GM21619 (cell line): ENCODE measurements at regions not wholly inside any gene's neighbourhood (a gene's known extent, or its start where the extent isn't known, plus 50 kb on each side); places are given as distances from the start of the nearest gene placed in this dataset.
"Not testable (repeated sequence)": the region's sequence is repeated elsewhere in the genome, so short reads cannot be mapped to it uniquely, and the experiment has no call there.

Experiments
- ATAC-seq: cut with Tn5 transposase; IDR thresholded peaks from one replicate; pipeline ENCODE4 v1.9.1; 2021; ENCODE audit not compliant: unreplicated experiment

- no peak for ATAC-seq
These were observed 540.3 kb downstream of the XYLT1 start for GRCh38 chr16:16930309-16931000.

- ATAC-seq: no peak
These were observed 536.9 kb downstream of the XYLT1 start for GRCh38 chr16:16933861-16934260.

- no peak for ATAC-seq
These were observed 536.1 kb downstream of the XYLT1 start for GRCh38 chr16:16934660-16935059.

DNA sequence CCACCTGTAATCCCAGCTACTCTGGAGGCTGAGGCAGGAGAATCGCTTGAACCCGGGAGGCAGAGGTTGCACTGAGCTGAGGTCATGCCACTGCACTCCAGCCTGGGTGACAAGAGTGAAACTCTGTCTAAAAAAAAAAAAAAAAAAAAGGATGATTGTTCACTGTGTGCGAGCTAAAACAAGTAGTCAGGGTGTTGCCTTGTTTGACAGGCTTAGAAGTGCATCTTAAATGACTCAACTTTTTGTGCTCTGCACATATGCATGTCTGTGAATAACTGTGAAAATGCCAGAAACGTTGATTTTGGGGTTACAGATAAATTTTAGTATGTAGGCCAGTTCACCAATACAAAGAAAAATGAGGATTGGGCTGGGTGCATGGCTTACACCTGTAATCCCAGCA is 534.9 kb downstream of the XYLT1 start:
- ATAC-seq: not testable (repeated sequence)

DNA sequence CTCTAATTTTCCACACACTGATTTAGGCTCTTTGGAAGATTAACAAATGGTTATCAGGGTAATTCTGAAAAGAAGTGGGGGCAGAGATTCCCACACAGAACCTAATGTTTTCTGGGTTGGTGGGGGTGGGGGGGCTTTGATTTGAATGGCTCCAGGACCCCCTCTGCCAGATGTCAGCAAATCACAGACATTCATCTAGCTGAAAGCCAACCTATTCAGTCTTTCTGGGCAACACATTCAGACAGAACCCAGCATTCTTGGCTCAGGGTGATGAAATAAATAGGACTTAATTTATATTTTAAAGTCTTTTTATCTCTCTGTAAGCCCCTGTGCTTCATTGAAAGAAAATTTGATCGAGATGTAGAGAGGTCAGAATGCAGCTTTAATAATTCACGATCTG is 533.2 kb downstream of the XYLT1 start:
- ATAC-seq: no peak

- no peak for ATAC-seq
These were observed 532.8 kb downstream of the XYLT1 start for GRCh38 chr16:16938009-16938408.

DNA sequence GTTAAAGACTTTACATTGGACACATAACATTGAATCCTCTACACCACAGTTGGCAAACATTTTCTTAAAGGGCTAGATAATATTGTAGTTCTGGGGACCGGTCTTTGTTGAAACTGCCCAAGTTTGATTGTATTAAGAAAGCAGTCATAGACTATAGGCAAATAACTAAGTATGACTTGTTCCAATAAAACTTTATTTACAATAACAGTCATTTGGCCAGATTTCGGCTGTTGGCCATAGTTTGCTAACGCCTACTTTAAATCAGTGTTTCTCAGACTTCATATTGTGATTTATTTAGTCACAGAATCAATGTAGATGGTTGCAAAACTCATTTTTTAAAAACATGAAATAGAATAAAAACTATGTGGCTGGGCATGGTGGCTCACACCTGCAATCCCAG is 531.8 kb downstream of the XYLT1 start:
- no peak for ATAC-seq

DNA sequence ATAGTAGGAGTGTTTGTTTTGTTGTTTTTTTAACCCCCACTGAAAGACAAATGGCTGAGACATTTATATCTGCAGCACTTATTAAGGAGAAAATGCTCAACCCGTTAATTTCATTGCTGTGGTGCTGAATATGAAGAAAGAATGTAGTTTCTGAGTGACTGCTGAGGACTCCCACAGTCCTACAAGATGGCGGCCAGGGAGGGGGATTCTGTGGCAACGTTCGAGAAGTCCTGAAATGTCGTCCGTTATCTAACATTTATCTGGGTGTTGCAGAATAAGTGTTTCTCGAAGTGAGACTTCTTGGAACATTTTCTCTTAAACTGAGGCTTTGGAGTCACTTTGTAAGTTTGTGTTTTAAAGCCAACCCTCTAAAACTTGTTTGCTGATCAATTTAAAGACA is 530.4 kb downstream of the XYLT1 start:
- no peak for ATAC-seq

- not testable (repeated sequence) for ATAC-seq
These were observed 527.9 kb downstream of the XYLT1 start for GRCh38 chr16:16942849-16943248.

DNA sequence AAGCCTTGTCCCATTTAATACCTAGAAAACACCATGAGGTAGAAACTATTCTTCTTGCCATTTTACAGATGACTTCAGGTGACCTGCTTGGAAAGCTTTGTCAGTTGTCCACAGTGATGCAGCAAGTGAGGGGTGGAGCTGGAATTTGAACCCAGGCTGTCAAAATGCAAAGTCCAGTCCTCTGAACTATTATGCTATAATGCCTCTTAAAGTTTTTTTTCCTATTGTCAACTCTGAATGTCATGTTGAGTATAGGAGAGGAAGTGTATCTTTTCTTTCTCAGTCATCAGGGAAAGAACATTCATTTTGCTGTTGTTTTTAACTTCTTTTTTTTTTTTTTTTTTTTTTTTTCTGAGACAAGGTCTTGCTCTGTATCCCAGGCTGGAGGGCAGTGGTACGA is 525.6 kb downstream of the XYLT1 start:
- ATAC-seq: no peak

DNA sequence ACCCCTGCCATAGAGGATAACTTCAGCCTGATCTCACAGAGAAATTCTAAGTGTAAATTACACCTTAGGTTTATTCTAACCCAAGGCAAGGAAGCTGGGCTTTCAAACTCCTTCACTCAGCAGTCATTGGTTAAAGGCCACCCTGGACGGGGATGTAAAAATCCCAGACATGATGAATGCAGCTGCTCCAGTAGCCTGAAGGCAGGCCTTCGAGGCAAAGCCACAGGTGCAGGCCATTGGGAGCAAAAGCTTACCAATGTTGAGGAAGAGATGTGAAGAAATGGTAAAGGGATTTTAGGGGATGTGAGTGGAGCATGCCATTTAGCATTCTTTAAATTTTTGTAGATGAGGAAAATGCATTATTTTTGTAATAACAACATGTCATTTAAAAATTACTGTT is 514.4 kb downstream of the XYLT1 start:
- ATAC-seq: no peak

GRCh38 chr16:16960785-16961184 is 510.0 kb downstream of the XYLT1 start:
- ATAC-seq: no peak

- ATAC-seq: no peak
These were observed 504.3 kb downstream of the XYLT1 start for GRCh38 chr16:16966439-16966838.

DNA sequence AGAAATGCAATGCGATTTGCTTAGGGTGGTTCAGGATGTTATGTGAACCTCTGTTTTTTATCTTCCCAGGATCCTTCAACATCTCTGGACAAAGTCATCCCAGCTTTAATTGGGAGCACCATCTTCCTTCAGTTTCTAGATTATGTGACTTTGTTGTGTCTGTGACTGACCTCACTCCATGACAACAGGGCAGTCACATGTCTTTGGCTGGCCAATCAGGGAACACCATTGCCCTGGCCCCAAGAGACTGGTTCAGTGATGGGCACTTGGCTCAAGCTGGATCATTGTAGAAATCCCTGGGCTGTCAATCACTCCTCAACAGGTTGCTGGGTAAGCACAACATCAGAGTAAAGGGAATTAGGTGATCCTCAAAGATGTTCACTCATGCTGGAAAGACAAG is 499.7 kb downstream of the XYLT1 start:
- ATAC-seq: no peak

DNA sequence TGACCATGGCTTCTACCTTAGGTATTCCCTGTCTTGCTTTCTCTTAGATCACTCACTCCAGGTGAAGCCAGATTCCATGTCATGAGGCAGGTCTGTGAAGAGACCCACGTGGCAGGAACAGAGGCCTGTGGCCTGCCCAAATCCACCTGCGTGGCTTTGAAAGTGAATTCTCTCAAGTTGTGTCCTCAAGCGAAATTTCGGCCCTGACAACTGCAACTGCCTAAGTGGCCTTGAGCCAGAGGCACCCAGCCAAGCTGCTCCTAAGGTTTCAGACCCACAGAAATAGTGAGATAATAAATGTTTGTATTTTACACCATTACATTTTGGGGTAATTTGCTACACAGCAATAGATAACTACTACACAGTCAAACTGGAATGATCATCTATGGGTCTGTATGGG is 497.9 kb downstream of the XYLT1 start:
- ATAC-seq: no peak

DNA sequence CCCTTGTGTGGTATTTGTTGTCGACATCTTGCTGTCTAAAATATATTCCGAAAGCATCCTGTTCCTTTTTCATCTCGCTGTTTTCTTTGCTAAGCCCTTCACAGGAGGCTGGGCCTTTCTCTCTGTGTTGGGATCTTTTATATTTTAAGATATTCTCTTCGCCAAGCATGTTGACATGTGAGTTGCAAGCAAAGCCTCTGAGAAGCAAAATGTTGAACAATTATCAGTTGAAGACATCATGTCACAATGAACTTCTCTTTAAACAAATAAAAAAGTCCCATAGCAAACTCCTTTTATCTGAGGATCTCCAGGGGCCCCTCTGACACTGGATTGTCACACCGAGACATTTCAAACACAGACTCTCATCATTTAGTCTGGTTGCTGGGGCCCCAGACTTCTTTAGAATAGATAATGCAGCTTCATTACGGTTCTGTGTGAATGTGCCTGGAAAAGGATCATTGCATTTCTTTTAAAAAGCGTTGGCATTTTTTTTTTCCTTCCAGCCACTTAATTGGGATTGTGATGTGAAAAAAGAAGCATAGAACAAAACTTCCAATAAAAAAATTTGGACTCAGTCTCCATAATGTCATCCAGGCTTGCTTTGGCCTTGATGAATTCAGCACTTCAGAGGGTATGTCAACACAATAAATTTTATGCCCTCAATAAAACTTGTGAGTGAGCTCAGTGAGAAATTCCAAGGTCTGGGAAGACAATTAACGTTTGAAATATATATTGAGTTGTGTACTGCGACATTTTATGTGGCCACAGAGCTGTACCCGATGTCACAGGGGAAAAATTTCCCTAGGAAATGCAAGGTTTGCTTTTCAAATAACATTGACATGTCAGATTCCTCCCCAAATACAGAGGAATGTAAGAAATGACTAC is 496.8 kb downstream of the XYLT1 start:
- ATAC-seq: no peak

DNA sequence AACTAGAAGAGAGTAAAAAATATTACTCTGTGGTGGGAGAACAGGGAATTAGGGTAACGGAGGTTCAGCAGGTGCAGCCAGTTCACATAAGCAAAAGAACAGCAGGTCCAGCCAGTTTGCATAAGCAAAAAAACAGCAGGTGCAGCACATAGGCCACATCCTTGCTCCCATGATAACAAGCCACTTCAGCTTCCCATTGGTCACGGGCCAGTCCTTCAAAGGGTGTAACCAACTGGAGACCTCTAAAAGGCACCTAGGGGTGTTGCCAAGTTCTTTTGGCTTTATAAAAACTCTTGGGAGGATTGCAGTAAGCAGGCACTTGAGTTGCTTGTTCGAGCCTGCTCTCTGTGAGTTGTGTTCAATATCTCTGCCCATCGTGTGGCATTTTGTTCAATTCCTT is 488.1 kb downstream of the XYLT1 start:
- no peak for ATAC-seq

- ATAC-seq: no peak
These were observed 487.2 kb downstream of the XYLT1 start for GRCh38 chr16:16983582-16983981.

DNA sequence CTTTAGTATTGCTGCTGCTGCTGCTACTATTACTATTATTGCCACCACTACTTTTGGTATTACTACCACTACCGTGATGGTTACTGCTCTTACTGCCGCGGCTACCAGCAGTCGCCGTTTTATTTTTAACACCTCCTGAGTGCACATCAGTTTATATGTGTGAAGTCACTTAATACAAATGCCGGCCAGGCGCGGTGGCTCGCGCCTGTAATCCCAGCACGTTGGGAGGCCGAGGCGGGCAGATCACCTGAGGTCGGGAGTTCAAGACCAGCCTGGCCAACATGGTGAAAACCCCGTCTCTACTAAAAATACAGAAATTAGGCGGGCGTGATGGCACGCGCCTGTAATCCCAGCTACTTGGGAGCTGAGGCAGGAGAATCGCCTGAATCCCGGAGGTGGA is 486.7 kb downstream of the XYLT1 start:
- not testable (repeated sequence) for ATAC-seq

DNA sequence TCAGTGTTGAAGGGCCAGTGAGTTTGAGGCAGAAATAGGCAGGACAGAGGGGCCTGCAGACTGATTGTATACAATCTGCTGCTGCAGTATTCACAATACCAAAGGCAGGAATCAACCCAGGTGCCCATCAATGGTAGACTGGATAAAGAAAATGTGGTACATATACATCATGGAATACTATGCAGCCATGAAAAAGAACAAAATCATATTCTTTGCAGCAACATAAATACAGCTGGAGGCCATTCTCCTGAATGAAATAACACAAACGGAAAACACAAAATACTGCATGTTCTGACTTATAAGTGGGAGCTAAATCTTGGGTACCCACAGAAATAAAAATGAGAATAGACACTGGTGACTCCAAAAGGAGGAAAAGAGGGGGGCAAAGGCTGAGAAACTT is 485.1 kb downstream of the XYLT1 start:
- ATAC-seq: no peak

DNA sequence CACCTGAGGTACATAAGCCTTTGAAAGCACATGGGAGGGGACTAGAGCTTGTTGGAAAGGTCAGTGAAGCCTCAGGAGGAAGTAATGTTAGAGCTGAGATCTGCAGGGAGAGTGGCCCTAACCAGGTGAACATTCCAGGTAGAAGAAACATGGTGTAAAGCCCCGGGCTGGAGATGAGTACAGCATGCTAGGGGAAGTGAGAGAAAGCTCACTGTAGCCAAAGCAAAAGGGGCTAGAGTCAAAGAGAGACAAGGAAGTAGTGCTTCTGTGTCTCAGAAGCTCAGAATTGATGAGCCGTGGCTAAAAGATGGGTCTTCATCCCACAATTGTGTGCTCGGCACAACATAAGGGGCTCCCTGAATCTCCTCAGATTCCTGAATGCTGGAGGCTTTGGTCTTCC is 481.8 kb downstream of the XYLT1 start:
- peak; percentile 61 for ATAC-seq

DNA sequence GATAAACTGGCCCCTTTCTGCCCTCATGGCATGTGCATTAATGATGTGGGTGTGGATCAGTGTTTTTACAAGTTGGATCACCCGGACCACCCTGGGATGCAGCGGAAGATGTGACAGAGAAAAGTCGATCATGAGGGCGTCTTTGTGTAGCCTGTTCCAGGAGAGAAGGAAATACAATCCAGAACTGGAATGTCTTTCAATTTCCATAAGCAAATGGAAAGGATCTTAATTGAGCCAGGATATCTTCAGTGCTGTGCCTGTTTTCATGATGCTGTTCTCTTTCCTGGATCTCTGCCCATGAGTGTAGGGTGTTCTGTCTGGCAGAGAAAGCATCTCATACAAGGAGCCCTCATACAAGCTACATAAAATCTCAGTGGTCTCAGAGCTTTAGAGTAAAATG is 481.4 kb downstream of the XYLT1 start:
- no peak for ATAC-seq
